ENCODE measurements at regions not wholly inside any gene's neighbourhood (a gene's known extent, or its start where the extent isn't known, plus 50 kb on each side); places are given as distances from the start of the nearest gene placed in this dataset.
"Not testable (repeated sequence)": the region's sequence is repeated elsewhere in the genome, so short reads cannot be mapped to it uniquely, and the experiment has no call there.

GRCh38 chr4:188683571-188683970 is 544.3 kb downstream of the TRIML1 start:
- ATAC-seq: no peak
- DNase-seq (ENCODE audit: low spot score): no peak
- intact Hi-C loops (cut with DNase I): no loop called here

GRCh38 chr4:188688956-188689355 is 549.7 kb downstream of the TRIML1 start:
- intact Hi-C loops (cut with DNase I): no loop called here

GRCh38 chr4:188691811-188692210 is 552.6 kb downstream of the TRIML1 start:
- DNase-seq (ENCODE audit: low spot score) (no peak), ATAC-seq (no peak)
- intact Hi-C loops (cut with DNase I): no loop called here

More at GRCh38 chr4:188688956-188689355, 549.7 kb downstream of the TRIML1 start:
- DNase-seq (ENCODE audit: low spot score) (no peak), ATAC-seq (no peak)

GRCh38 chr4:188695261-188695660 is 556.0 kb downstream of the TRIML1 start:
- intact Hi-C loops (cut with DNase I): no loop called here
- ATAC-seq (no peak), DNase-seq (ENCODE audit: low spot score) (no peak)

- DNase-seq (ENCODE audit: low spot score) (no peak), ATAC-seq (no peak)
- intact Hi-C loops (cut with DNase I): no loop called here
These were observed 558.0 kb downstream of the TRIML1 start for GRCh38 chr4:188697243-188697642.

GRCh38 chr4:188701952-188702351 is 562.7 kb downstream of the TRIML1 start:
- DNase-seq (ENCODE audit: low spot score): no peak
- ATAC-seq: no peak
- intact Hi-C loops (cut with DNase I): no loop called here

GRCh38 chr4:188704288-188704687 is 565.0 kb downstream of the TRIML1 start:
- intact Hi-C loops (cut with DNase I): no loop called here

GRCh38 chr4:188707036-188707435 is 567.8 kb downstream of the TRIML1 start:
- ATAC-seq (no peak), DNase-seq (ENCODE audit: low spot score) (no peak)
- intact Hi-C loops (cut with DNase I): no loop called here

More at GRCh38 chr4:188704288-188704687, 565.0 kb downstream of the TRIML1 start:
- ATAC-seq: no peak
- no peak for DNase-seq (ENCODE audit: low spot score)

GRCh38 chr4:188714501-188714900 is 575.3 kb downstream of the TRIML1 start:
- ATAC-seq (no peak), DNase-seq (ENCODE audit: low spot score) (no peak)
- intact Hi-C loops (cut with DNase I): no loop called here

GRCh38 chr4:188714907-188715306 is 575.7 kb downstream of the TRIML1 start:
- no peak for DNase-seq (ENCODE audit: low spot score)
- ATAC-seq: no peak
- intact Hi-C loops (cut with DNase I): no loop called here

GRCh38 chr4:188717661-188718060 is 578.4 kb downstream of the TRIML1 start:
- ATAC-seq: no peak
- intact Hi-C loops (cut with DNase I): no loop called here
- no peak for DNase-seq (ENCODE audit: low spot score)

- intact Hi-C loops (cut with DNase I): no loop called here
- no peak for DNase-seq (ENCODE audit: low spot score)
- no peak for ATAC-seq
These were observed 580.6 kb downstream of the TRIML1 start for GRCh38 chr4:188719794-188720193.

GRCh38 chr4:188722911-188723310 is 583.7 kb downstream of the TRIML1 start:
- ATAC-seq (no peak), DNase-seq (ENCODE audit: low spot score) (no peak)
- intact Hi-C loops (cut with DNase I): no loop called here

GRCh38 chr4:188727746-188728145 is 588.5 kb downstream of the TRIML1 start:
- intact Hi-C loops (cut with DNase I): no loop called here
- DNase-seq (ENCODE audit: low spot score) (no peak), ATAC-seq (no peak)

- intact Hi-C loops (cut with DNase I): no loop called here
- no peak for ATAC-seq
- DNase-seq (ENCODE audit: low spot score): no peak
These were observed 589.1 kb downstream of the TRIML1 start for GRCh38 chr4:188728359-188728758.

GRCh38 chr4:188732131-188732530 is 592.9 kb downstream of the TRIML1 start:
- intact Hi-C loops (cut with DNase I): loop anchor here (5.0 kb wide), 1 partner anchor 1545 kb away; no protein-coding TSS in a partner anchor
- ATAC-seq (no peak), DNase-seq (ENCODE audit: low spot score) (no peak)

- no peak for DNase-seq (ENCODE audit: low spot score)
- no peak for ATAC-seq
- intact Hi-C loops (cut with DNase I): no loop called here
These were observed 595.8 kb downstream of the TRIML1 start for GRCh38 chr4:188735082-188735481.

- intact Hi-C loops (cut with DNase I): no loop called here
- DNase-seq (ENCODE audit: low spot score) (no peak), ATAC-seq (no peak)
These were observed 598.2 kb downstream of the TRIML1 start for GRCh38 chr4:188737251-188738002.

- intact Hi-C loops (cut with DNase I); DNase-seq (ENCODE audit: low spot score); ATAC-seq: not testable (repeated sequence)
These were observed 599.0 kb downstream of the TRIML1 start for GRCh38 chr4:188738290-188738689.

GRCh38 chr4:188740172-188740571 is 600.9 kb downstream of the TRIML1 start:
- intact Hi-C loops (cut with DNase I); ATAC-seq; DNase-seq (ENCODE audit: low spot score): not testable (repeated sequence)

- DNase-seq (ENCODE audit: low spot score); intact Hi-C loops (cut with DNase I); ATAC-seq: not testable (repeated sequence)
These were observed 601.5 kb downstream of the TRIML1 start for GRCh38 chr4:188740791-188741190.

Data from sciatic nerve (tissue), 2 donors.